ENCODE measurements at regions not wholly inside any gene's neighbourhood (a gene's known extent, or its start where the extent isn't known, plus 50 kb on each side); places are given as distances from the start of the nearest gene placed in this dataset.

DNA sequence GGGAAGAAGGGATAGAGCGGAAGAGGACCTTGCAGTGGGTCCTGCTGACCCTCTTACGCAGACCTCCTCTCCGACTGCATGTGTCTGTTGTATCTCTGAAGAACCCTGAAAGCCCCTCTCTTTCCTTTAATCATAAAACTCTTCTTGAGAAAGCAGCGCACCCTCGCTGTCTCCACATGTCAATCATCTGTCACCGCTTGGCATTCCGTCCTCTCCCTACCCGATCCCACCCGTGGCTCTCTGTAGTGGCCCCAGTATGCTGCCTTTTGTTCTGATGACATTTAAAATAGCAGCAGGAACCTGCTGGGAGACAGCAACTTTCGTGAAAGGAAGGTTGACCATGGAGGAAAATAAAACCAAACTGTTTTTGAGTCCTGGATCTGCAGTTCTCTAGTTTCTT, 582.9 kb upstream of the SALL3 start:
- no peaks in the 10 kb centered on the region for H3K4me1 ChIP-seq (ENCODE audit: control insufficient read depth in 1 of 2, insufficient read depth in 2 of 2, low read length in 2 of 2)
- H3K9me3 ChIP-seq (ENCODE audit: control insufficient read depth in 1 of 2, low read length in 2 of 2): peaks cover 0 to 12% of the 10 kb centered on the region in 2 donors
- H3K27ac ChIP-seq (ENCODE audit: low read length): no peak overlapping the region
- H3K4me3 ChIP-seq (ENCODE audit: low read depth in 1 of 2, low read length in 2 of 2): no peak overlapping the region
- H3K36me3 ChIP-seq (ENCODE audit: control insufficient read depth in 1 of 2, insufficient read depth in 2 of 2, low read length in 2 of 2): no peaks in the 10 kb centered on the region
- H3K27me3 ChIP-seq (ENCODE audit: low read depth, low read length): no peaks in the 10 kb centered on the region

DNA sequence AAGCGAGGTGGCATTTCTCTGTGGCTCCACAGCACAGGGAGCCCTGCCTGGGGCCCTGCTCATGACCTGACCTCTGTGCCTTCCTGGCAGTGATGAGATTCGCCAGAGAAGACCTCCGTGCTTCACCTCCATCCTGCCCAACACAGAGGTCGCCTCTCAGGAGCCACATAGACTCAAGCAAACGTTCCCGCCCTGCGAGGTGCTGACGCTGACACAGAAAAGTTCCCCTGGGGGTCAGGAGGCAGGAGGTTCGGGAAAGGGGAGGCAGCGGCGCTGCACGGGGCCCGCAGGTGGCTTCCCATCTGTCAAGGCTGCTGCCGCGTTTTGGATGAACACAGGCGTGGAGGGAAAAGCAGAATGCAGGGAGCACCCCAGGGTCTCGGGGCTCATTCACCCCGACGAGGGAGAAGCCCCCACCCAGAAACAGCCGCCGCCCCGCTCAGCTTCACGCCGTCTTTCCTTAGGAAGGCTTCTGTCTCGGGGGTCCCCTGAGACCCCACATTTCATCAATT, 579.6 kb upstream of the SALL3 start:
- H3K9me3 ChIP-seq (ENCODE audit: control insufficient read depth in 1 of 2, low read length in 2 of 2): peaks cover 0 to 12% of the 10 kb centered on the region in 2 donors
- no peak overlapping the region for H3K4me3 ChIP-seq (ENCODE audit: low read depth in 1 of 2, low read length in 2 of 2)
- H3K27me3 ChIP-seq (ENCODE audit: low read depth, low read length): no peaks in the 10 kb centered on the region
- H3K27ac ChIP-seq (ENCODE audit: low read length): no peak overlapping the region
- H3K4me1 ChIP-seq (ENCODE audit: control insufficient read depth in 1 of 2, insufficient read depth in 2 of 2, low read length in 2 of 2): no peaks in the 10 kb centered on the region
- no peaks in the 10 kb centered on the region for H3K36me3 ChIP-seq (ENCODE audit: control insufficient read depth in 1 of 2, insufficient read depth in 2 of 2, low read length in 2 of 2)

DNA sequence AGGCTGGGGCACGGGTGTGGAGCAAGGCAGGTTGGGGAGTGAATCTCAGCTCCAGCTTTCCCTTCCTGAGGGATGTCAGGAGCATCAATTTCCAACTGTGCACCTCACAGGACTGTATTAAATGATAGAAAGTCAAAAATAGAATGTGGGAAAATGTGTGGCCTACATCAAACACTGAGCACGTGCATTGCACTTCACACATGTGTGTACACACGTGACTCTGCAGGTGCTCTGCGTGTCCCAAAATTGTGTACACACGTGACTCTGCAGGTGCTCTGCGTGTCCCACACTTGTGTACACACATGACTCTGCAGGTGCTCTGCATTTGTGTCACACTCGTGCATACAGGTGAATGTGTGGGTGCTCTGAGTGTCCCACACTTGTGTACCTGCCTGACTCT, 577.2 kb upstream of the SALL3 start:
- Histone ChIP-seq H3K4me1 (ENCODE audit: control insufficient read depth in 1 of 2, insufficient read depth in 2 of 2, low read length in 2 of 2) (no peaks in the 10 kb centered on the region), H3K36me3 (ENCODE audit: control insufficient read depth in 1 of 2, insufficient read depth in 2 of 2, low read length in 2 of 2) (no peaks in the 10 kb centered on the region), H3K9me3 (ENCODE audit: control insufficient read depth in 1 of 2, low read length in 2 of 2) (peaks cover 0 to 6% of the 10 kb centered on the region in 2 donors), H3K27me3 (ENCODE audit: low read depth, low read length) (no peaks in the 10 kb centered on the region), H3K27ac (ENCODE audit: low read length) (no peak overlapping the region), H3K4me3 (ENCODE audit: low read depth in 1 of 2, low read length in 2 of 2) (no peak overlapping the region)

DNA sequence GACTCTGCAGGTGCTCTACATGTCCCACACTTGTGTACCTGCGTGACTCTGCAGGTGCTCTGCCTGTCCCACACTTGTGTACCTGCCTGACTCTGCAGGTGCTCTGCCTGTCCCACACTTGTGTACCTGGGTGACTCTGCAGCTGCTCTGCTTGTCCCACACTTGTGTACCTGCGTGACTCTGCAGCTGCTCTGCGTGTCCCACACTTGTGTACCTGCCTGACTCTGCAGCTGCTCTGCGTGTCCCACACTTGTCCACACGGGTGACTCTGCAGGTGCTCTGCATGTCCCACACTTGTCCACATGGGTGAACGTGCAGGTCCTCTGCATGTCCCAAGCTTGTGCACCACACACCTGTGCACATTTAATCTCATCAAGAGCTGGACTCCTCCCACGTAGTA, 576.7 kb upstream of the SALL3 start:
- Histone ChIP-seq H3K4me1 (ENCODE audit: control insufficient read depth in 1 of 2, insufficient read depth in 2 of 2, low read length in 2 of 2) (no peaks in the 10 kb centered on the region), H3K27ac (ENCODE audit: low read length) (no peak overlapping the region), H3K4me3 (ENCODE audit: low read depth in 1 of 2, low read length in 2 of 2) (no peak overlapping the region), H3K9me3 (ENCODE audit: control insufficient read depth in 1 of 2, low read length in 2 of 2) (peaks cover 0 to under 1% of the 10 kb centered on the region in 2 donors), H3K27me3 (ENCODE audit: low read depth, low read length) (no peaks in the 10 kb centered on the region), H3K36me3 (ENCODE audit: control insufficient read depth in 1 of 2, insufficient read depth in 2 of 2, low read length in 2 of 2) (no peaks in the 10 kb centered on the region)

DNA sequence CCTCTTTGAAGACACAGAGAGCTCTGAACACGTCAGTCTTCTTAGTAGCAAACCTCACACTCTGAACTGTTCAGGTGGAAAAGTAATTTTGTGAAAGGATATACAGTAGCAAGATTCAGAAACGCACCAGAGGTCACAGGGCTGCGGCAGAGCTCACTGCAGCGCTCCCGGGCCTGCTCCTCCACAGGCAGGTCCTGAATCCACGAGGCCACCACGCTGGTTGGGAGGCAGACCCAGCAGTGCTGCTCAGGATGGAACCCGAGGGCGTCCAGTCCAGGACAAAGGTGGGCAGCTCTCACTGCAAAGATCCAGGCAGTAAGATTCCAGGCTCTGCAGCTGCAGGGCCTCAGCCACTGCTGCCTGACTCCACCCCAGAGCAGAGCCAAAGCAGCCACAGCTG, 576.2 kb upstream of the SALL3 start:
- H3K36me3 ChIP-seq (ENCODE audit: control insufficient read depth in 1 of 2, insufficient read depth in 2 of 2, low read length in 2 of 2): no peaks in the 10 kb centered on the region
- H3K27ac ChIP-seq (ENCODE audit: low read length): no peak overlapping the region
- no peaks in the 10 kb centered on the region for H3K27me3 ChIP-seq (ENCODE audit: low read depth, low read length)
- no peak overlapping the region for H3K4me3 ChIP-seq (ENCODE audit: low read depth in 1 of 2, low read length in 2 of 2)
- no peaks in the 10 kb centered on the region for H3K4me1 ChIP-seq (ENCODE audit: control insufficient read depth in 1 of 2, insufficient read depth in 2 of 2, low read length in 2 of 2)
- no peaks in the 10 kb centered on the region for H3K9me3 ChIP-seq (ENCODE audit: control insufficient read depth in 1 of 2, low read length in 2 of 2)

DNA sequence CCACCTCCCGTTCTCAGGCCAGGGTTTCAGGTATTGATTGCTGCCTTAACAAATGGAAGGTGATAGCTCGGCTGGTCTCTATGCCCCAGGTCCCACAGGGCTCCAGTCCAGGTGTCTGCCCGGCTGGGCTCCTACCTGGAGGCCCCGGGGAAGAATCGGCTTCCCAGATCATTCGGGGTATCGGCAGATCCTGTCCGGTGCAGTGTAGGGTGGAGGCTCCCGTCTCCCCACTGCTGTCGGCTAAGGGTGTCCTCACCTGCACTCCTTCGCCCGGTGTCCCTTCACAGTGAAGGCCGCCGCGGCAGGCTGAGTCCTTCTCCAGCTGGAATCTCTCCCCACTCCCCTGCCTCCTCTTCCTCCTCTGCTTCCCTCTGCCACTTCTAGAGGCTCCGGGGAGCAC, 573.9 kb upstream of the SALL3 start:
- H3K27ac ChIP-seq (ENCODE audit: low read length): no peak overlapping the region
- H3K4me3 ChIP-seq (ENCODE audit: low read depth in 1 of 2, low read length in 2 of 2): no peak overlapping the region
- H3K9me3 ChIP-seq (ENCODE audit: control insufficient read depth in 1 of 2, low read length in 2 of 2): no peaks in the 10 kb centered on the region
- no peaks in the 10 kb centered on the region for H3K4me1 ChIP-seq (ENCODE audit: control insufficient read depth in 1 of 2, insufficient read depth in 2 of 2, low read length in 2 of 2)
- no peaks in the 10 kb centered on the region for H3K27me3 ChIP-seq (ENCODE audit: low read depth, low read length)
- no peaks in the 10 kb centered on the region for H3K36me3 ChIP-seq (ENCODE audit: control insufficient read depth in 1 of 2, insufficient read depth in 2 of 2, low read length in 2 of 2)

DNA sequence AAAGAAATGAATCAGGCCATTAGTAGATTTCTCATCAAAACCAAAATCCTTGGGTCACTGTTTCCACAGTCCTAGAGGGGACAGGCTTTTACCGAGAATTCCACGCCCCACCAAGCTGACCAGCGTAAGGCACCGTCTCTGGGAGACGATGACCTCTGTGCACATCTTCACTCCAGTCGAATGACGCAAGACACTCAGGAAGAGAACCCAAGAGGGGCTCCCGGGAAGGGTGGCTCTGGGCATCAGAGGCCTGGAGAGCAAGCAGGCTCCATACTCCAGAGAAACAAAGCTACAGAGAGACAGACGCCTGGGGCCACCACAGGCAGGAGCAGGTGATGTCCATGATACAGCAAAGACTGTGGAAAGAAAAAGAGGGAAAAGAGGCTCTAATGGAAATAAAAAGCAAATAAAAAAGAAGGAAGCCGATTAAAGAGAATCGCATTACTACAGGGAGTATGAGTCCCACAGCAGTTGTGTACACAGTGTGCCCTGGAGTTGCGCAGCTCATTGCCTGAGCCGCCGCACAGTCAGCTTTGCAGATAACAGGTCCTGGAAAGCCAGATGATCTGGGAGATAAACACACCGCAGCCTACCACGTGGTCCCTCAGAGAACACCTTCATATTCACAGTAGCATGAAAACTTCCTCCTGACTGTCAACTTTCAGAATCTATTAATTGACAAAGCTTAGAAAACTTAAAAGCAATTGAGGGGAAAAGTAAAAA, 572.7 kb upstream of the SALL3 start:
- Histone ChIP-seq H3K27ac (ENCODE audit: low read length) (no peak overlapping the region), H3K4me1 (ENCODE audit: control insufficient read depth in 1 of 2, insufficient read depth in 2 of 2, low read length in 2 of 2) (no peaks in the 10 kb centered on the region), H3K27me3 (ENCODE audit: low read depth, low read length) (no peaks in the 10 kb centered on the region), H3K4me3 (ENCODE audit: low read depth in 1 of 2, low read length in 2 of 2) (no peak overlapping the region), H3K9me3 (ENCODE audit: control insufficient read depth in 1 of 2, low read length in 2 of 2) (no peaks in the 10 kb centered on the region), H3K36me3 (ENCODE audit: control insufficient read depth in 1 of 2, insufficient read depth in 2 of 2, low read length in 2 of 2) (no peaks in the 10 kb centered on the region)

DNA sequence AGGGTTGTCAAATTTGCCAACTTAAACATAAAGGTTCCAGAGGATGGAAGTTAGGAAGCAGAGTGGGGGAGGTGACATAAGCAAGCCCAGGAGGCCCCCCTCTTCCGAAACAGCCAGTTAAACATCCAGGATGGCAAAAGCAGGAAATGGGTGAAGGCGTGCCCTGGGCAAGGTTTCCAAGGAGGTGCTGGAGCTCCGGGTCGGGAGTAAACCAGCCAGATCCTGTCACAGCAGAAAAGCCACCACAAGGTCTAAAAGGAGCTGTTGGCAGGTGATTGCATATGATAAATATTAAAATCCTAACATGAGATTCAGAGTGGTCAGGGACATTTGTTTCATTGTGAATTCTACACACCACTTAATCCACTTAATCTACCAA, 572.2 kb upstream of the SALL3 start:
- Histone ChIP-seq H3K9me3 (ENCODE audit: control insufficient read depth in 1 of 2, low read length in 2 of 2) (no peaks in the 10 kb centered on the region), H3K4me3 (ENCODE audit: low read depth in 1 of 2, low read length in 2 of 2) (no peak overlapping the region), H3K27ac (ENCODE audit: low read length) (no peak overlapping the region), H3K36me3 (ENCODE audit: control insufficient read depth in 1 of 2, insufficient read depth in 2 of 2, low read length in 2 of 2) (no peaks in the 10 kb centered on the region), H3K27me3 (ENCODE audit: low read depth, low read length) (no peaks in the 10 kb centered on the region), H3K4me1 (ENCODE audit: control insufficient read depth in 1 of 2, insufficient read depth in 2 of 2, low read length in 2 of 2) (no peaks in the 10 kb centered on the region)

DNA sequence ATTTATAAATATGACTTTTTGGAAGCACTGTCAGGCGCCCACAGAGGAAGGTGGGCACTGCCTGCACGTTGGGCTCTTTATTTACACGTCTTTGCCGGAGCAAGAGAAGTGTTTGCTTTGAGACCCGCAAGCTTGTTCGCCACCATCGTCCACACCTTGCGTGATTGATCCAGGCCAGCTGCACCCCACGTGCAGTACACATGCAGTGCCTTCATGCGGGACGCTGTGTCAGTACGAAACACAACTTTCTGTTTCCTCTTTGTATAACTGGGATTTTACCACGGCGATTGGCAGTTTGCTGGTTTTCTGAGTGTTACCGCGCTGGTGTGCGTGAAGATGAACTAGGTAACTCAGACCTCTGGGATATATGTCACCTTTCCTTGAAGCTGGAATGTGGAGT, 571.0 kb upstream of the SALL3 start:
- Histone ChIP-seq H3K27ac (ENCODE audit: low read length) (no peak overlapping the region), H3K4me3 (ENCODE audit: low read depth in 1 of 2, low read length in 2 of 2) (no peak overlapping the region), H3K4me1 (ENCODE audit: control insufficient read depth in 1 of 2, insufficient read depth in 2 of 2, low read length in 2 of 2) (no peaks in the 10 kb centered on the region), H3K36me3 (ENCODE audit: control insufficient read depth in 1 of 2, insufficient read depth in 2 of 2, low read length in 2 of 2) (no peaks in the 10 kb centered on the region), H3K9me3 (ENCODE audit: control insufficient read depth in 1 of 2, low read length in 2 of 2) (no peaks in the 10 kb centered on the region), H3K27me3 (ENCODE audit: low read depth, low read length) (no peaks in the 10 kb centered on the region)

DNA sequence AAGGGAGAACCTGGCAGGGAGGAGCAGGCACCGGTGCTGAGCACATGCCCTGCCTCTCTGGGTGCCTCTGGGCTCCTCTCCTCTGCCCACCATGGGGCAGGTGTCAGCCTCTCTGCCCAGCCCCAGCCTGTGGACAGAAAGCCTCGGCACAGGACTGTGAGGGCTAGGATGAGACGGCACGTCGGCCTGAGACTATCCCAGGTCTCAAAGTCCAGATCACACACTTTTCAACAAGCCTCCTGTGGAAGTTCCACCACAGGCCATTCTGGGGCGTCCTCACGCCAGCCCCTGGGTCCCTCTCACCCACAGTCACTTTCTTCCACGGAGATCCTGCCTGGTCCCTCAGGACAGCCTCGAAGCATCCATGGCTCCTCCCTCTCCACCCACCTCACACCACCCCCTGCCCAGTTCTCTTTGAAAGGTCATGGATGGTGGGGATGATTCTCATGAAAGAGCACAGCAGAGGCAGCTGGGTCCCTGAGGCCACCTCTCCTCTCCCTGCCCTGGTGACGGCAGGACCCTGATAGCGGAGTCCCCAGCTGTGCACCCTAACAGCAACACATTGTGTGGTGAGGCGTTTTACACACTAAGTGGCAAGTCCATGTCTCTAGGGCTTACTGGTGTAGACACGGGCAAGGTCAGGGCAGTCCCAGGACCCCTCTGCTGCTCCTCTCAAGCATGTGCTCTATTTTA, 569.4 kb upstream of the SALL3 start:
- Histone ChIP-seq H3K9me3 (ENCODE audit: control insufficient read depth in 1 of 2, low read length in 2 of 2) (no peaks in the 10 kb centered on the region), H3K4me1 (ENCODE audit: control insufficient read depth in 1 of 2, insufficient read depth in 2 of 2, low read length in 2 of 2) (no peaks in the 10 kb centered on the region), H3K27me3 (ENCODE audit: low read depth, low read length) (no peaks in the 10 kb centered on the region), H3K27ac (ENCODE audit: low read length) (no peak overlapping the region), H3K36me3 (ENCODE audit: control insufficient read depth in 1 of 2, insufficient read depth in 2 of 2, low read length in 2 of 2) (no peaks in the 10 kb centered on the region), H3K4me3 (ENCODE audit: low read depth in 1 of 2, low read length in 2 of 2) (no peak overlapping the region)

DNA sequence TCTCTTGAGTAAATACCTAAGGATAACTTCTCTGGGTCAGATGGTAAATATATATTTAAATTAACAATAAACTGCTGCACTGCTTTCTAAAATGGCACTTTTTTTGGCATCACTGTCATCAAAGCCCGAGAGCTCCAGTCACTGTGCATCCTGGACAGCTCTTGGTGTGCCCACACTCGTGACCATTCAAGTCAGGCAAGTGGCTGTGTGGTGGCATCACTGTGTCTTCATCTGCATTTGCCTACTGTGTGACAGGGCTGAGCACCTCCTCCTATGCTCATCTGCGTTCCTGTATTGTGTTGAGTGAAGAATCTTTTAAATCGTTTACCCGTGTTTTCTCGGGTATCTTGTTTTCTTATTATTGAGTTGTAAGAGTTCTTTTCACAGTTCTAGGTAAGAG, 568.1 kb upstream of the SALL3 start:
- no peaks in the 10 kb centered on the region for H3K4me1 ChIP-seq (ENCODE audit: control insufficient read depth in 1 of 2, insufficient read depth in 2 of 2, low read length in 2 of 2)

More for the DNA sequence above, 568.1 kb upstream of the SALL3 start:
- Histone ChIP-seq H3K36me3 (ENCODE audit: control insufficient read depth in 1 of 2, insufficient read depth in 2 of 2, low read length in 2 of 2) (no peaks in the 10 kb centered on the region), H3K27me3 (ENCODE audit: low read depth, low read length) (no peaks in the 10 kb centered on the region), H3K4me3 (ENCODE audit: low read depth in 1 of 2, low read length in 2 of 2) (no peak overlapping the region), H3K27ac (ENCODE audit: low read length) (no peak overlapping the region), H3K9me3 (ENCODE audit: control insufficient read depth in 1 of 2, low read length in 2 of 2) (no peaks in the 10 kb centered on the region)
